ENCODE measurements at regions not wholly inside any gene's neighbourhood (a gene's known extent, or its start where the extent isn't known, plus 50 kb on each side); places are given as distances from the start of the nearest gene placed in this dataset.

DNA sequence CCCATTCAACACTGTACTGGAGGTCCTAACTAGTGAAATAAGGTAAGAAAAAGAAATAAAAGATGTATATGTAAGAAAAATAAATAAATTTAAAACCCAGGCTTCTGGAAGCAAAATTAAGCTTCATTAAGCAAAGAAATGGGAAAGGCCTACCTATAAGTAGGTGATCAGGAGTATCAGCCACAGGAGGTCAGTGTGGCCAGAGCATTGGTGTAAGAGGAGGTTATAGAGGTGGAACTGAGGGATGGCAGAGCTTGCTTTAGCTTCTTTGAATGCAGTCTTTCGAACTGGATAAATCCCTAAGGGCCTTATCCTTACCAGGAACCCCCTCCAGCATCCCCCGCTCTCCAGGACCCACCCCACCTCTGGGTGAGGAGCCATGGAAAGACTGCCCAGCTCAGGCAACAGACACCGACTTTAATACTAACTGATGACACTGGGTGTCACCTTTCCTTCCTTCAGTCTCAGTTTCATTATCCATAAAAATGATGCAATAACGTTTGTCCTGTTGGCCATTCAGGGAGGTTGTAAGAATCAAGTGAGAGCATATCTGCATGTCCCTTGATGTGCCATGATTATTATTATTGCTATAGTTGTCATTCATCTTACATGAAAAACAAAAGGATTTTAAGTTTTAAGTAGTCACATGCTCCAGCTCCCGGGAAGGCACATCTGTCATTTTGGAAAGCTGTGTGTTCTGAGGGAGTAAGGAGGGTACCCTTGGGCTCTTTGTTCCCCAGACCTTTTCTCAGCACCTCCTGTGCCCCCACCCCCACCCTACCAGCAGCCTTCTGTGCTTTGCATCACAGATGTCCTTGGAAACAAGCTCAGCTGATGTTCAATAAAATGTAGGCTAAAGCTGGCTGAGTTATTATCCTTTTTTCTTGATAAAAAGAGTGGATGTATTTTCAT lies 50.8 kb upstream of the CTNNA1 start:
- H3K4me2 ChIP-seq (ENCODE audit: low read length) = no peak overlapping the region
- H3K9me3 ChIP-seq (ENCODE audit: low read length) = no peaks in the 10 kb centered on the region
- H3K36me3 ChIP-seq (ENCODE audit: insufficient read depth, low read length) = no peaks in the 10 kb centered on the region
- no peak overlapping the region for H2AFZ ChIP-seq (ENCODE audit: low read length)
- POLR2A ChIA-PET = interaction anchor here (0.6 to 1.0 kb wide), 2 partner anchors 60 to 238 kb away, joined by 5 to 8 read pairs; no protein-coding TSS in a partner anchor
- no peaks in the 10 kb centered on the region for H4K20me1 ChIP-seq (ENCODE audit: insufficient read depth, low read length)
- H3K79me2 ChIP-seq (ENCODE audit: insufficient read depth, low read depth, low read length) = no peaks in the 10 kb centered on the region
- intact Hi-C loops (cut with micrococcal nuclease; ENCODE audit: unreplicated experiment) = no loop called here
- DNase-seq (ENCODE audit: low spot score) = no peak
- H3K9me2 ChIP-seq (ENCODE audit: insufficient read depth, low read length) = no peaks in the 10 kb centered on the region
- TF ChIP-seq EZH2phosphoT487 (IDR thresholded peaks at IDR 0.05; ENCODE audit: borderline replicate concordance, low read depth, low read length) = no peak
- TF ChIP-seq, protein P1, sequence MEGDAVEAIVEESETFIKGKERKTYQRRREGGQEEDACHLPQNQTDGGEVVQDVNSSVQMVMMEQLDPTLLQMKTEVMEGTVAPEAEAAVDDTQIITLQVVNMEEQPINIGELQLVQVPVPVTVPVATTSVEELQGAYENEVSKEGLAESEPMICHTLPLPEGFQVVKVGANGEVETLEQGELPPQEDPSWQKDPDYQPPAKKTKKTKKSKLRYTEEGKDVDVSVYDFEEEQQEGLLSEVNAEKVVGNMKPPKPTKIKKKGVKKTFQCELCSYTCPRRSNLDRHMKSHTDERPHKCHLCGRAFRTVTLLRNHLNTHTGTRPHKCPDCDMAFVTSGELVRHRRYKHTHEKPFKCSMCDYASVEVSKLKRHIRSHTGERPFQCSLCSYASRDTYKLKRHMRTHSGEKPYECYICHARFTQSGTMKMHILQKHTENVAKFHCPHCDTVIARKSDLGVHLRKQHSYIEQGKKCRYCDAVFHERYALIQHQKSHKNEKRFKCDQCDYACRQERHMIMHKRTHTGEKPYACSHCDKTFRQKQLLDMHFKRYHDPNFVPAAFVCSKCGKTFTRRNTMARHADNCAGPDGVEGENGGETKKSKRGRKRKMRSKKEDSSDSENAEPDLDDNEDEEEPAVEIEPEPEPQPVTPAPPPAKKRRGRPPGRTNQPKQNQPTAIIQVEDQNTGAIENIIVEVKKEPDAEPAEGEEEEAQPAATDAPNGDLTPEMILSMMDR (conservative IDR thresholded peaks at IDR 0.05; ENCODE audit: low read length) = no peak
- no TSS peak for BruUV-seq (replicated peaks)
- H3K4me3 ChIP-seq (ENCODE audit: low read depth, low read length, poor library complexity, severe bottlenecking) = no peak overlapping the region
- H3K27ac ChIP-seq (ENCODE audit: low read depth, low read length, poor library complexity, severe bottlenecking) = no peak overlapping the region
- no peaks in the 10 kb centered on the region for H3K4me1 ChIP-seq (ENCODE audit: insufficient read depth, low read length, poor library complexity, severe bottlenecking)
- CTCF ChIA-PET (ENCODE audit: unreplicated experiment) = no interaction called here

GRCh38 chr5:138701678-138702077 lies 51.5 kb upstream of the CTNNA1 start:
- TF ChIP-seq, protein P1 (conservative IDR thresholded peaks at IDR 0.05; ENCODE audit: low read length) = no peak
- Histone ChIP-seq H4K20me1 (ENCODE audit: insufficient read depth, low read length) (no peaks in the 10 kb centered on the region), H3K9me3 (ENCODE audit: low read length) (no peaks in the 10 kb centered on the region), H3K4me3 (ENCODE audit: low read depth, low read length, poor library complexity, severe bottlenecking) (no peak overlapping the region), H3K36me3 (ENCODE audit: insufficient read depth, low read length) (no peaks in the 10 kb centered on the region), H2AFZ (ENCODE audit: low read length) (no peak overlapping the region), H3K4me1 (ENCODE audit: insufficient read depth, low read length, poor library complexity, severe bottlenecking) (no peaks in the 10 kb centered on the region), H3K27ac (ENCODE audit: low read depth, low read length, poor library complexity, severe bottlenecking) (no peak overlapping the region), H3K4me2 (ENCODE audit: low read length) (no peak overlapping the region), H3K79me2 (ENCODE audit: insufficient read depth, low read depth, low read length) (no peaks in the 10 kb centered on the region), H3K9me2 (ENCODE audit: insufficient read depth, low read length) (no peaks in the 10 kb centered on the region)
- CTCF ChIA-PET (ENCODE audit: unreplicated experiment) = no interaction called here
- no TSS peak for BruUV-seq (replicated peaks)
- intact Hi-C loops (cut with micrococcal nuclease; ENCODE audit: unreplicated experiment) = no loop called here
- POLR2A ChIA-PET = interaction anchor here (0.6 kb wide), 1 partner anchor 367 kb away, joined by 5 read pairs; no protein-coding TSS in a partner anchor
- no peak for DNase-seq (ENCODE audit: low spot score)

Data from OCI-LY7 (cell line).